Nephron progenitor cell (in vitro differentiated cells): ENCODE measurements at regions not wholly inside any gene's neighbourhood (a gene's known extent, or its start where the extent isn't known, plus 50 kb on each side); places are given as distances from the start of the nearest gene placed in this dataset.

Experiments used
- DNase-seq: peaks from one replicate; pipeline ENCODE4 v3.0.0; 2021
- H3K27ac Mint-ChIP-seq: 2 replicates; pipeline ENCODE4 v1.8.0; 2021; ENCODE audit warnings: mild to moderate bottlenecking, moderate library complexity, mixed read lengths
- H3K27me3 Mint-ChIP-seq: 2 replicates; pipeline ENCODE4 v1.8.0; 2021; ENCODE audit warnings: mild to moderate bottlenecking, low read depth, mixed read lengths; ENCODE audit not compliant: poor library complexity
- H3K36me3 Mint-ChIP-seq: 2 replicates; pipeline ENCODE4 v1.8.0; 2021; ENCODE audit warnings: low read depth, mixed read lengths
- H3K4me1 Mint-ChIP-seq: 2 replicates; pipeline ENCODE4 v1.8.0; 2021; ENCODE audit warnings: mixed read lengths
- H3K4me3 Mint-ChIP-seq: 2 replicates; pipeline ENCODE4 v1.8.0; 2021; ENCODE audit warnings: mild to moderate bottlenecking, moderate library complexity, mixed read lengths
- H3K9me3 Mint-ChIP-seq: 2 replicates; pipeline ENCODE4 v1.8.0; 2021; ENCODE audit warnings: mild to moderate bottlenecking, moderate library complexity, mixed read lengths
- CTCF ChIP-seq: fragments of 200-600 bp; sonication (generic); IDR thresholded peaks from 2 replicates; pipeline ENCODE4 v1.5.0; 2021; ENCODE audit warnings: antibody characterized with exemption

GRCh38 chr2:12164689-12165088 is 418.3 kb downstream of the LPIN1 start:
- Mint-ChIP-seq H3K36me3 (no peaks in the 10 kb centered on the region), H3K4me1 (peaks cover 65% of the 10 kb centered on the region), H3K4me3 (no peak overlapping the region), H3K9me3 (peaks cover 3% of the 10 kb centered on the region), H3K27me3 (peaks cover 2% of the 10 kb centered on the region), H3K27ac (peak overlapping the region; percentile 40)
- no peak for TF ChIP-seq CTCF
- DNase-seq: no peak

GRCh38 chr2:12167525-12168317 is 421.3 kb downstream of the LPIN1 start:
- Mint-ChIP-seq H3K4me1 (peaks cover 52% of the 10 kb centered on the region), H3K4me3 (peak overlapping the region; percentile 12), H3K27ac (peak overlapping the region; percentile 30), H3K9me3 (no peaks in the 10 kb centered on the region), H3K36me3 (no peaks in the 10 kb centered on the region), H3K27me3 (peaks cover 2% of the 10 kb centered on the region)
- DNase-seq: peak; percentile 43
- TF ChIP-seq CTCF: peak; percentile 50

- Mint-ChIP-seq H3K9me3 (no peaks in the 10 kb centered on the region), H3K4me1 (peaks cover 47% of the 10 kb centered on the region), H3K27ac (peak overlapping the region; percentile 82), H3K27me3 (peaks cover 2% of the 10 kb centered on the region), H3K4me3 (peak overlapping the region; percentile 12), H3K36me3 (no peaks in the 10 kb centered on the region)
- no peak for TF ChIP-seq CTCF
- no peak for DNase-seq
These were observed 421.9 kb downstream of the LPIN1 start for GRCh38 chr2:12168354-12168753.

- Mint-ChIP-seq H3K4me3 (peak overlapping the region; percentile 15), H3K27me3 (peaks cover 2% of the 10 kb centered on the region), H3K27ac (peak overlapping the region; percentile 82), H3K4me1 (peaks cover 42% of the 10 kb centered on the region), H3K9me3 (no peaks in the 10 kb centered on the region), H3K36me3 (no peaks in the 10 kb centered on the region)
- no peak for TF ChIP-seq CTCF
- DNase-seq: no peak
These were observed 422.5 kb downstream of the LPIN1 start for GRCh38 chr2:12168791-12169388.

- TF ChIP-seq CTCF: no peak
- H3K4me3 Mint-ChIP-seq: no peak overlapping the region
- no peak for DNase-seq
These were observed 423.3 kb downstream of the LPIN1 start for GRCh38 chr2:12169721-12170120.

More at GRCh38 chr2:12169721-12170120, 423.3 kb downstream of the LPIN1 start:
- Mint-ChIP-seq H3K36me3 (no peaks in the 10 kb centered on the region), H3K27ac (peak overlapping the region; percentile 82), H3K27me3 (peaks cover 2% of the 10 kb centered on the region), H3K4me1 (peaks cover 36% of the 10 kb centered on the region), H3K9me3 (no peaks in the 10 kb centered on the region)
